Keratinocyte (primary cell): ENCODE measurements at regions not wholly inside any gene's neighbourhood (a gene's known extent, or its start where the extent isn't known, plus 50 kb on each side); places are given as distances from the start of the nearest gene placed in this dataset.

Source experiments
- CTCF ChIP-seq, 3 experiments: IDR thresholded peaks in 1 of 3; conservative IDR thresholded peaks in 1 of 3; optimal IDR thresholded peaks in 1 of 3; 2 replicates in 2 of 3; 3 replicates in 1 of 3; pipeline versions ENCODE3 to v1.5.1; 2011; ENCODE audit warnings: low read length in 3 of 3, mild to moderate bottlenecking in 3 of 3, moderate library complexity in 2 of 3, control low read depth in 1 of 3, inconsistent platforms in 1 of 3; ENCODE audit not compliant: insufficient read depth in 2 of 3; ENCODE audit errors: extremely low read depth in 1 of 3
- EZH2 ChIP-seq: IDR thresholded peaks from one replicate; pipeline ENCODE4 v1.6.1; 2012; ENCODE audit warnings: inconsistent platforms, mild to moderate bottlenecking, low read length, moderate library complexity

- TF ChIP-seq CTCF (optimal IDR thresholded peaks at IDR 0.05 in 1 of 3, IDR thresholded peaks at IDR 0.05 in 1 of 3, conservative IDR thresholded peaks at IDR 0.05 in 1 of 3; ENCODE audit: extremely low read depth in 1 of 3, insufficient read depth in 2 of 3, low read length in 3 of 3) (no peak), EZH2 (no peak)
These were observed 53.7 kb upstream of the PLEKHA5 start for GRCh38 chr12:19075711-19076340.
